Lower lobe of right lung (tissue), 2 donors: ENCODE measurements at regions not wholly inside any gene's neighbourhood (a gene's known extent, or its start where the extent isn't known, plus 50 kb on each side); places are given as distances from the start of the nearest gene placed in this dataset.
A peak's percentile ranks its signal among the peaks of the same experiment; 100 is the strongest.

Experiments
- ATAC-seq, 2 donors: fragments of 200-7000 bp; cut with Tn5 transposase; one replicate each; pipeline ENCODE4 v1.9.1; 2020 to 2022; ENCODE audit warnings: mild to moderate bottlenecking in 2 of 2, moderate library complexity in 2 of 2
- DNase-seq: peaks from one replicate; pipeline ENCODE4 v3.0.0-alpha.2; 2020
- H3K27ac ChIP-seq: fragments of 200-600 bp; one replicate; pipeline ENCODE4 v1.8.0; 2022
- H3K27me3 ChIP-seq: fragments of 200-600 bp; one replicate; pipeline ENCODE4 v1.8.0; 2022; ENCODE audit warnings: low read depth
- H3K36me3 ChIP-seq: fragments of 200-600 bp; one replicate; pipeline ENCODE4 v1.8.0; 2022; ENCODE audit warnings: mild to moderate bottlenecking
- H3K4me1 ChIP-seq: fragments of 200-600 bp; one replicate; pipeline ENCODE4 v1.8.0; 2022
- H3K4me3 ChIP-seq: fragments of 200-600 bp; one replicate; pipeline ENCODE4 v1.8.0; 2022; ENCODE audit warnings: mild to moderate bottlenecking
- H3K9me3 ChIP-seq: fragments of 200-600 bp; one replicate; pipeline ENCODE4 v1.8.0; 2022
- intact Hi-C: fragments of 100-400 bp; cut with DNase I; formaldehyde crosslinking; loops from one replicate; pipeline ENCODE4 v1.11.0; 2022
- TF ChIP-seq, protein P1 (sequence below): fragments of 200-600 bp; IDR thresholded peaks from one replicate; pipeline ENCODE4 v1.8.0; 2022; ENCODE audit warnings: antibody characterized with exemption, mild to moderate bottlenecking
- donor health status: DM: no; HTN: yes; CAD: no; lungs with severe emphysema.

DNA sequence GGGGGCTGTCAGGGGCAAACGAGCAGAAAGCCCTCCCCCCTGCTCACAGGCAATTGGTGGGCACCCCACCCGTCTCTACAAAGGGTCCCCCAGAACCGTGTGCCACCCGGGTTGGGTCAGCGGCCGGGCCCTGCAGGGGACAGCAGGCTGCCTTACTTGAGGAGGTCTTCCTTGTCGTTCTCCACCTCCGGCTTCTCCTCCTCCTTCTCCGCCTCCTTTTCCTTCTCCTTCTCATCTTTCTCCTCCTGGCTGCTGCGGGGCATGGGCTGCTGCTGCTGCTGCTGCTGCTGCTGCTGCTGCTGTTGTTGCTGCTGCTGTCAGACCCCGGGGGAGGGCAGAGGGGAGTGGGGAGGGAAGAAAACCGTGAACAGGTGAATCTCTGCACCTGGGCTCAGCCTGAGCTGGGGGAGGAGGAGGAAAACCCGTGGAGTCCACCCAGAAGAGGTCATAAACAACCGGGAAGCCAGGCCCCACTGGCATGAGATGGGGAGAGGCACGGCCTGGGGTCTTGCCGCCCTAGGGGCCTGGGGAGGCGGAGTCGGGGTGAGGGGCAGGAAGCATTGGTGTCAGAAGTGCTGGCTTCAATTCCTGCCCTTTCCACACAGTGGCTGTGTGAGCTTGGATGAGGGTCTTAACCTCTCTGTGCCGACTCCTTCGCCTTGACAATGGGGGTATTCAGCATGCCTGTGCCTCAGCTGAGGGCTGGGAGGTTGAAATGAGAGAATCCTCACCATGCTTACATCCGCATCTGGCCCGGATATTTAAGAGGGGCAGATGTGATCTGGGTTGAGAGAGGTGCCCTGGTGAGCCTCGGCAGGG is 107.6 kb downstream of the RFLNA start:
- Histone ChIP-seq H3K4me1 (peaks cover 41% of the 10 kb centered on the region), H3K9me3 (no peaks in the 10 kb centered on the region), H3K36me3 (peaks cover 85% of the 10 kb centered on the region), H3K27ac (no peak overlapping the region), H3K4me3 (no peak overlapping the region), H3K27me3 (no peaks in the 10 kb centered on the region)
- intact Hi-C loops: no loop called here
- TF ChIP-seq, protein P1, sequence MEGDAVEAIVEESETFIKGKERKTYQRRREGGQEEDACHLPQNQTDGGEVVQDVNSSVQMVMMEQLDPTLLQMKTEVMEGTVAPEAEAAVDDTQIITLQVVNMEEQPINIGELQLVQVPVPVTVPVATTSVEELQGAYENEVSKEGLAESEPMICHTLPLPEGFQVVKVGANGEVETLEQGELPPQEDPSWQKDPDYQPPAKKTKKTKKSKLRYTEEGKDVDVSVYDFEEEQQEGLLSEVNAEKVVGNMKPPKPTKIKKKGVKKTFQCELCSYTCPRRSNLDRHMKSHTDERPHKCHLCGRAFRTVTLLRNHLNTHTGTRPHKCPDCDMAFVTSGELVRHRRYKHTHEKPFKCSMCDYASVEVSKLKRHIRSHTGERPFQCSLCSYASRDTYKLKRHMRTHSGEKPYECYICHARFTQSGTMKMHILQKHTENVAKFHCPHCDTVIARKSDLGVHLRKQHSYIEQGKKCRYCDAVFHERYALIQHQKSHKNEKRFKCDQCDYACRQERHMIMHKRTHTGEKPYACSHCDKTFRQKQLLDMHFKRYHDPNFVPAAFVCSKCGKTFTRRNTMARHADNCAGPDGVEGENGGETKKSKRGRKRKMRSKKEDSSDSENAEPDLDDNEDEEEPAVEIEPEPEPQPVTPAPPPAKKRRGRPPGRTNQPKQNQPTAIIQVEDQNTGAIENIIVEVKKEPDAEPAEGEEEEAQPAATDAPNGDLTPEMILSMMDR: no peak
- DNase-seq: no peak
- no peak for ATAC-seq

DNA sequence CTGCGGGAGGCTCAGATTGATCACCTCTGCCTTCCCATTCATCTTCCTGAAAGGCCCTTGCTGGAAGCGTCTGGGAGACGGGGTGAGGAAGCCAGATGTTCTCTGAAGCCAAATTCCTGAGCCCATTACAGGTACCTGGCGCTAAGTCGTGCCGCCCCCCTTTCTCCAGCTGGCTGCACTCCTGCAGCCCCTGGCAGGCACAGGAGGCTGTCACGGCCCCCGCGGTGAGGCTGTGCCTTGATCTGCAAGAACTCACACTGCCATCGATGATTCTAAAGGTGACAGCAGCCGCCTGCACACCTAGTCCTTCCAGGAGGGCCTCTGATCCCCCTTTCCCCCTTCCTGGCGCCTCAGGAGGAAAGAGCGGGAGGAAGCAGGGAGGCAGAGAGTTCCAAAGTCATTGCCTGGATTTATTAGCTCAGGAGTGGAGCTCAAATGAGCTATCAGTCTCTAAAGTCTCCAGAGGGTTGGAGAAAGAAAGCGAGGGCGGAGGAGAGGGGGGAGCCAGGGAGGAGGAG is 106.9 kb downstream of the RFLNA start:
- DNase-seq (no peak), ATAC-seq (no peak)
- Histone ChIP-seq H3K4me1 (peaks cover 47% of the 10 kb centered on the region), H3K27me3 (no peaks in the 10 kb centered on the region), H3K27ac (no peak overlapping the region), H3K4me3 (no peak overlapping the region), H3K36me3 (peaks cover 85% of the 10 kb centered on the region), H3K9me3 (no peaks in the 10 kb centered on the region)
- TF ChIP-seq, protein P1: no peak
- intact Hi-C loops: no loop called here

DNA sequence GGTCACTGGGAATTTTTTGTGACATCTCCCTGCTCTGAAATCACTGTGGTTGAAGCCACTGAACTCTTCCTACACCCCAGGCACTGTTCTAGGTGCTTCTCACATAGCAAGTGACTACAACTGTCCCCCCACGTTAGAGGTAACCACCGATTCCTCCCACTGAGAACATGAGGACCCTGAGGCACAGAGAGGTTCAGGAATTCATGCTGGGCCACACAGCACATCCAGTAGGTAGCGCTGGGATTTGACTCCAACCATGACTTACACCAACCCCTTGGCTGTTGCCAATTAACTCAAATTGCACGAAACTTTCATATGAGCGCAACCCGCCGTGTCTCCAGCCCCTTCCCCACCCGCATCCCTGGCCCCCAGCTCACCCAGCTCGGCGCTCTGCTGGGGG is 105.2 kb downstream of the RFLNA start:
- H3K27me3 ChIP-seq: no peaks in the 10 kb centered on the region
- H3K9me3 ChIP-seq: no peaks in the 10 kb centered on the region
- no peak for DNase-seq
- ATAC-seq: no peak
- no peak overlapping the region for H3K4me3 ChIP-seq
- no peak overlapping the region for H3K27ac ChIP-seq
- H3K36me3 ChIP-seq: peaks cover 92% of the 10 kb centered on the region
- peaks cover 48% of the 10 kb centered on the region for H3K4me1 ChIP-seq
- TF ChIP-seq, protein P1: no peak
- intact Hi-C loops: no loop called here

DNA sequence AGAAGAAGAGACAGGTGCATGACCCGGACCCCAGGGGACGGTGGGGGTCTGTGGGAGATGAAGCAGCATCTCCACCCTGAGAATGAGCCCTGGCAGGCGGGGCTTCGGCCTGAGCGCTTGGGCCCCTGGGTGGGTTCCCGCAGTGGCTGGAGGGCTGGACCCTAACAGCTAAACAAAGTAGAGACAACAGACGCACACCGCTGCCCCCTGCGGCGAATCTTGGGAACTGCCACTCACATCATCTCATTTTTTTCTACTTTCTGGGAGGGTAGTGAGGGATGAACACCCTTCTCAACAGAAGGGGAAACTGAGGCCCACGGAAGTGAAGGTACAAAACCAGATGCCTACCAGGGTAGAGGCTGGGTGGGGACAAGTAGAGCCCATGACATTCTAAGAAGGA is 104.7 kb downstream of the RFLNA start:
- no peak for DNase-seq
- TF ChIP-seq, protein P1: peak; percentile 65
- no peaks in the 10 kb centered on the region for H3K9me3 ChIP-seq
- H3K36me3 ChIP-seq: peaks cover 96% of the 10 kb centered on the region
- H3K4me3 ChIP-seq: no peak overlapping the region
- H3K27me3 ChIP-seq: no peaks in the 10 kb centered on the region
- H3K4me1 ChIP-seq: peaks cover 51% of the 10 kb centered on the region
- no peak for ATAC-seq
- intact Hi-C loops: no loop called here
- H3K27ac ChIP-seq: peak overlapping the region; percentile 34

DNA sequence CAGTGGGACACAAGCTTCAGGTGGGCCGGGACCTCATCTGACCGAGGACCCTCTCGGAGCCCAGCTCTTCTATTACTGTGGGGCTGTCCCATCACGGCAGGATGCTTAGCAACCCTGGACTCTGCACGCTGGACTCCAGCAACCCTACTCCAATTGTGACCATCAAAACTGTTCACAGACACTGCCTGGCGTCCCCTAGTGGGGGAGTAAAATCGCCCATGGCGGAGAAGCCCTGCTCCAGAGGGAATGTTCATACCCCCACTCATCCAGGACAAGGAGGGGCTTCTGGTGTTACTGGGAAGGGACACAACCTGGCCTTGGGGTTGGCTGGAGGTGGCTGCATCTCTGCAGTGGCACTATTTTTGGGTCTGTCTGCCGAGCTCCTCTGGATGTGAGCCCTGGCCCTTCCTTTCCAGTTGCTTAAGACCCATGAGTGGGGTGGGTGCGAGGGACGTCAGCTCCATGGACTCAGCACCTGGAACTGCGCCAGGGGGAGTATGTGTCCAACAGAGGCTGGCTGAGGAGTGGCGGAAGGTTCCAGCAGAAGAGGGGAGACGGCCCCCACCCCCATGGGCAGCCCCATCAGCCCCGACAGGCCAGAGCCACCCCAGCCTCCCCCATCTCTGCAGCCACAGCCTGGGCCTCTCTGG is 103.8 kb downstream of the RFLNA start:
- ATAC-seq: peak; percentile 8 to 9
- DNase-seq: no peak
- TF ChIP-seq, protein P1: no peak
- intact Hi-C loops: no loop called here
- no peaks in the 10 kb centered on the region for H3K9me3 ChIP-seq
- H3K4me3 ChIP-seq: no peak overlapping the region
- no peaks in the 10 kb centered on the region for H3K27me3 ChIP-seq
- peak overlapping the region; percentile 34 for H3K27ac ChIP-seq
- H3K36me3 ChIP-seq: peaks cover 97% of the 10 kb centered on the region
- peaks cover 51% of the 10 kb centered on the region for H3K4me1 ChIP-seq
